ENCODE measurements at regions not wholly inside any gene's neighbourhood (a gene's known extent, or its start where the extent isn't known, plus 50 kb on each side); places are given as distances from the start of the nearest gene placed in this dataset.

GRCh38 chr3:178283561-178283960 is 252.7 kb upstream of the KCNMB2 start:
- H3K9me3 ChIP-seq (ENCODE audit: control insufficient read depth in 2 of 2, low read length in 2 of 2): peaks cover 2 to 6% of the 10 kb centered on the region in 2 donors
- no peak overlapping the region for H3K9ac ChIP-seq (ENCODE audit: low read depth in 1 of 2, low read length in 2 of 2)
- no peaks in the 10 kb centered on the region for H3K36me3 ChIP-seq (ENCODE audit: control insufficient read depth in 2 of 2, insufficient read depth in 2 of 2, low read length in 2 of 2)
- no peaks in the 10 kb centered on the region for H3K4me1 ChIP-seq (ENCODE audit: control insufficient read depth in 2 of 2, insufficient read depth in 2 of 2, low read length in 2 of 2)
- no peaks in the 10 kb centered on the region for H3K27me3 ChIP-seq (ENCODE audit: control insufficient read depth in 2 of 2, insufficient read depth in 2 of 2, low read length in 2 of 2)
- H3K27ac ChIP-seq (ENCODE audit: low read depth in 2 of 2, low read length in 2 of 2): no peak overlapping the region
- no peak overlapping the region for H3K4me3 ChIP-seq (ENCODE audit: low read length in 2 of 2)

GRCh38 chr3:178284181-178284580 is 252.1 kb upstream of the KCNMB2 start:
- Histone ChIP-seq H3K9me3 (ENCODE audit: control insufficient read depth in 2 of 2, low read length in 2 of 2) (peaks cover 0 to 2% of the 10 kb centered on the region in 2 donors), H3K4me1 (ENCODE audit: control insufficient read depth in 2 of 2, insufficient read depth in 2 of 2, low read length in 2 of 2) (no peaks in the 10 kb centered on the region), H3K9ac (ENCODE audit: low read depth in 1 of 2, low read length in 2 of 2) (no peak overlapping the region)

GRCh38 chr3:178288074-178288473 is 248.2 kb upstream of the KCNMB2 start:
- Histone ChIP-seq H3K27ac (ENCODE audit: low read depth in 2 of 2, low read length in 2 of 2) (no peak overlapping the region), H3K4me1 (ENCODE audit: control insufficient read depth in 2 of 2, insufficient read depth in 2 of 2, low read length in 2 of 2) (no peaks in the 10 kb centered on the region), H3K36me3 (ENCODE audit: control insufficient read depth in 2 of 2, insufficient read depth in 2 of 2, low read length in 2 of 2) (no peaks in the 10 kb centered on the region), H3K9ac (ENCODE audit: low read depth in 1 of 2, low read length in 2 of 2) (no peak overlapping the region), H3K27me3 (ENCODE audit: control insufficient read depth in 2 of 2, insufficient read depth in 2 of 2, low read length in 2 of 2) (no peaks in the 10 kb centered on the region), H3K4me3 (ENCODE audit: low read length in 2 of 2) (no peak overlapping the region), H3K9me3 (ENCODE audit: control insufficient read depth in 2 of 2, low read length in 2 of 2) (no peaks in the 10 kb centered on the region)

More at GRCh38 chr3:178284181-178284580, 252.1 kb upstream of the KCNMB2 start:
- Histone ChIP-seq H3K27ac (ENCODE audit: low read depth in 2 of 2, low read length in 2 of 2) (no peak overlapping the region), H3K36me3 (ENCODE audit: control insufficient read depth in 2 of 2, insufficient read depth in 2 of 2, low read length in 2 of 2) (no peaks in the 10 kb centered on the region), H3K27me3 (ENCODE audit: control insufficient read depth in 2 of 2, insufficient read depth in 2 of 2, low read length in 2 of 2) (no peaks in the 10 kb centered on the region), H3K4me3 (ENCODE audit: low read length in 2 of 2) (no peak overlapping the region)

GRCh38 chr3:178289544-178290160 is 246.6 kb upstream of the KCNMB2 start:
- no peaks in the 10 kb centered on the region for H3K4me1 ChIP-seq (ENCODE audit: control insufficient read depth in 2 of 2, insufficient read depth in 2 of 2, low read length in 2 of 2)
- H3K27me3 ChIP-seq (ENCODE audit: control insufficient read depth in 2 of 2, insufficient read depth in 2 of 2, low read length in 2 of 2): no peaks in the 10 kb centered on the region
- no peaks in the 10 kb centered on the region for H3K9me3 ChIP-seq (ENCODE audit: control insufficient read depth in 2 of 2, low read length in 2 of 2)
- H3K36me3 ChIP-seq (ENCODE audit: control insufficient read depth in 2 of 2, insufficient read depth in 2 of 2, low read length in 2 of 2): no peaks in the 10 kb centered on the region
- H3K4me3 ChIP-seq (ENCODE audit: low read length in 2 of 2): no peak overlapping the region
- no peak overlapping the region for H3K9ac ChIP-seq (ENCODE audit: low read depth in 1 of 2, low read length in 2 of 2)
- no peak overlapping the region for H3K27ac ChIP-seq (ENCODE audit: low read depth in 2 of 2, low read length in 2 of 2)

- H3K4me1 ChIP-seq (ENCODE audit: control insufficient read depth in 2 of 2, insufficient read depth in 2 of 2, low read length in 2 of 2): no peaks in the 10 kb centered on the region
- no peak overlapping the region for H3K9ac ChIP-seq (ENCODE audit: low read depth in 1 of 2, low read length in 2 of 2)
- H3K36me3 ChIP-seq (ENCODE audit: control insufficient read depth in 2 of 2, insufficient read depth in 2 of 2, low read length in 2 of 2): no peaks in the 10 kb centered on the region
- H3K9me3 ChIP-seq (ENCODE audit: control insufficient read depth in 2 of 2, low read length in 2 of 2): no peaks in the 10 kb centered on the region
- no peaks in the 10 kb centered on the region for H3K27me3 ChIP-seq (ENCODE audit: control insufficient read depth in 2 of 2, insufficient read depth in 2 of 2, low read length in 2 of 2)
- no peak overlapping the region for H3K4me3 ChIP-seq (ENCODE audit: low read length in 2 of 2)
- H3K27ac ChIP-seq (ENCODE audit: low read depth in 2 of 2, low read length in 2 of 2): no peak overlapping the region
Observed at GRCh38 chr3:178291574-178292370, 244.5 kb upstream of the KCNMB2 start.

- Histone ChIP-seq H3K4me1 (ENCODE audit: control insufficient read depth in 2 of 2, insufficient read depth in 2 of 2, low read length in 2 of 2) (no peaks in the 10 kb centered on the region), H3K4me3 (ENCODE audit: low read length in 2 of 2) (no peak overlapping the region), H3K9me3 (ENCODE audit: control insufficient read depth in 2 of 2, low read length in 2 of 2) (no peaks in the 10 kb centered on the region), H3K27me3 (ENCODE audit: control insufficient read depth in 2 of 2, insufficient read depth in 2 of 2, low read length in 2 of 2) (no peaks in the 10 kb centered on the region), H3K36me3 (ENCODE audit: control insufficient read depth in 2 of 2, insufficient read depth in 2 of 2, low read length in 2 of 2) (no peaks in the 10 kb centered on the region), H3K9ac (ENCODE audit: low read depth in 1 of 2, low read length in 2 of 2) (no peak overlapping the region), H3K27ac (ENCODE audit: low read depth in 2 of 2, low read length in 2 of 2) (no peak overlapping the region)
Observed at GRCh38 chr3:178295292-178295912, 240.8 kb upstream of the KCNMB2 start.

GRCh38 chr3:178297199-178297598 is 239.0 kb upstream of the KCNMB2 start:
- Histone ChIP-seq H3K4me1 (ENCODE audit: control insufficient read depth in 2 of 2, insufficient read depth in 2 of 2, low read length in 2 of 2) (no peaks in the 10 kb centered on the region), H3K4me3 (ENCODE audit: low read length in 2 of 2) (no peak overlapping the region), H3K27me3 (ENCODE audit: control insufficient read depth in 2 of 2, insufficient read depth in 2 of 2, low read length in 2 of 2) (no peaks in the 10 kb centered on the region), H3K36me3 (ENCODE audit: control insufficient read depth in 2 of 2, insufficient read depth in 2 of 2, low read length in 2 of 2) (no peaks in the 10 kb centered on the region), H3K9ac (ENCODE audit: low read depth in 1 of 2, low read length in 2 of 2) (no peak overlapping the region), H3K27ac (ENCODE audit: low read depth in 2 of 2, low read length in 2 of 2) (no peak overlapping the region), H3K9me3 (ENCODE audit: control insufficient read depth in 2 of 2, low read length in 2 of 2) (no peaks in the 10 kb centered on the region)

GRCh38 chr3:178297740-178298139 is 238.5 kb upstream of the KCNMB2 start:
- no peaks in the 10 kb centered on the region for H3K4me1 ChIP-seq (ENCODE audit: control insufficient read depth in 2 of 2, insufficient read depth in 2 of 2, low read length in 2 of 2)
- H3K4me3 ChIP-seq (ENCODE audit: low read length in 2 of 2): no peak overlapping the region
- H3K9ac ChIP-seq (ENCODE audit: low read depth in 1 of 2, low read length in 2 of 2): no peak overlapping the region
- no peak overlapping the region for H3K27ac ChIP-seq (ENCODE audit: low read depth in 2 of 2, low read length in 2 of 2)
- H3K27me3 ChIP-seq (ENCODE audit: control insufficient read depth in 2 of 2, insufficient read depth in 2 of 2, low read length in 2 of 2): no peaks in the 10 kb centered on the region
- no peaks in the 10 kb centered on the region for H3K36me3 ChIP-seq (ENCODE audit: control insufficient read depth in 2 of 2, insufficient read depth in 2 of 2, low read length in 2 of 2)
- H3K9me3 ChIP-seq (ENCODE audit: control insufficient read depth in 2 of 2, low read length in 2 of 2): no peaks in the 10 kb centered on the region

- Histone ChIP-seq H3K27ac (ENCODE audit: low read depth in 2 of 2, low read length in 2 of 2) (no peak overlapping the region), H3K27me3 (ENCODE audit: control insufficient read depth in 2 of 2, insufficient read depth in 2 of 2, low read length in 2 of 2) (no peaks in the 10 kb centered on the region), H3K4me1 (ENCODE audit: control insufficient read depth in 2 of 2, insufficient read depth in 2 of 2, low read length in 2 of 2) (no peaks in the 10 kb centered on the region), H3K4me3 (ENCODE audit: low read length in 2 of 2) (no peak overlapping the region), H3K9ac (ENCODE audit: low read depth in 1 of 2, low read length in 2 of 2) (no peak overlapping the region), H3K9me3 (ENCODE audit: control insufficient read depth in 2 of 2, low read length in 2 of 2) (no peaks in the 10 kb centered on the region), H3K36me3 (ENCODE audit: control insufficient read depth in 2 of 2, insufficient read depth in 2 of 2, low read length in 2 of 2) (no peaks in the 10 kb centered on the region)
Observed at GRCh38 chr3:178300441-178300959, 235.7 kb upstream of the KCNMB2 start.
